ENCODE measurements at regions not wholly inside any gene's neighbourhood (a gene's known extent, or its start where the extent isn't known, plus 50 kb on each side); places are given as distances from the start of the nearest gene placed in this dataset.

GRCh38 chr2:176461098-176461808 is 192.0 kb downstream of the MTX2 start:
- TF ChIP-seq, protein P1, sequence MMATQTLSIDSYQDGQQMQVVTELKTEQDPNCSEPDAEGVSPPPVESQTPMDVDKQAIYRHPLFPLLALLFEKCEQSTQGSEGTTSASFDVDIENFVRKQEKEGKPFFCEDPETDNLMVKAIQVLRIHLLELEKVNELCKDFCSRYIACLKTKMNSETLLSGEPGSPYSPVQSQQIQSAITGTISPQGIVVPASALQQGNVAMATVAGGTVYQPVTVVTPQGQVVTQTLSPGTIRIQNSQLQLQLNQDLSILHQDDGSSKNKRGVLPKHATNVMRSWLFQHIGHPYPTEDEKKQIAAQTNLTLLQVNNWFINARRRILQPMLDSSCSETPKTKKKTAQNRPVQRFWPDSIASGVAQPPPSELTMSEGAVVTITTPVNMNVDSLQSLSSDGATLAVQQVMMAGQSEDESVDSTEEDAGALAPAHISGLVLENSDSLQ (IDR thresholded peaks at IDR 0.05): no peak
- no peak for TF ChIP-seq ARNT (IDR thresholded peaks at IDR 0.05)
- no peak for TF ChIP-seq TARDBP (IDR thresholded peaks at IDR 0.05)
- no peak for TF ChIP-seq FOXA1 (IDR thresholded peaks at IDR 0.05)
- no peak for TF ChIP-seq ELF4 (IDR thresholded peaks at IDR 0.05)
- no peak for TF ChIP-seq FOXK2 (IDR thresholded peaks at IDR 0.05)

Measured in HEK293T (cell line).